WTC11 (cell line): ENCODE measurements at regions not wholly inside any gene's neighbourhood (a gene's known extent, or its start where the extent isn't known, plus 50 kb on each side); places are given as distances from the start of the nearest gene placed in this dataset.

Experiments used
- ATAC-seq: fragments of 200-7000 bp; cut with Tn5 transposase; 2 replicates; pipeline ENCODE4 v1.10.0; 2021; ENCODE audit warnings: mild to moderate bottlenecking, moderate library complexity
- CTCF ChIA-PET: fragments of 300-600 bp; sonication (Branson Sonifier 250); formaldehyde crosslinking; loops from one replicate; lab custom pipeline; 2021; ENCODE audit warnings: antibody characterized with exemption; lab: Charles Lee
- POLR2A ChIA-PET: fragments of 350-600 bp; sonication (Branson Sonifier 250); formaldehyde crosslinking; loops from one replicate; lab custom pipeline; 2021; ENCODE audit warnings: antibody characterized with exemption; lab: Charles Lee
- DNase-seq: peaks from one replicate; pipeline ENCODE4 v3.0.0; 2021; ENCODE audit warnings: low spot score
- H3K27ac Mint-ChIP-seq: 2 replicates; pipeline ENCODE4 v1.8.0; 2021; ENCODE audit warnings: mixed read lengths
- H3K27me3 Mint-ChIP-seq: 2 replicates; pipeline ENCODE4 v1.8.0; 2021; ENCODE audit warnings: low read depth, mild to moderate bottlenecking, moderate library complexity, mixed read lengths
- H3K36me3 Mint-ChIP-seq: 2 replicates; pipeline ENCODE4 v1.8.0; 2021; ENCODE audit warnings: mixed read lengths
- H3K4me1 Mint-ChIP-seq: 2 replicates; pipeline ENCODE4 v1.8.0; 2022; ENCODE audit warnings: mixed read lengths
- H3K4me3 Mint-ChIP-seq: 2 replicates; pipeline ENCODE4 v1.8.0; 2021; ENCODE audit warnings: mild to moderate bottlenecking, moderate library complexity, mixed read lengths
- H3K9me3 Mint-ChIP-seq: 2 replicates; pipeline ENCODE4 v1.8.0; 2021; ENCODE audit warnings: mixed read lengths
- CREB1 ChIP-seq: sonication (generic); formaldehyde crosslinking; IDR thresholded peaks from 2 replicates; pipeline ENCODE4 v1.8.0; 2023; ENCODE audit warnings: mild to moderate bottlenecking, missing genetic modification reagents
- ELF4 ChIP-seq: sonication (generic); formaldehyde crosslinking; IDR thresholded peaks from 2 replicates; pipeline ENCODE4 v1.8.1; 2022; ENCODE audit warnings: low read depth, mild to moderate bottlenecking, moderate library complexity, missing genetic modification reagents
- FOXK1 ChIP-seq: sonication (generic); formaldehyde crosslinking; IDR thresholded peaks from 2 replicates; pipeline ENCODE4 v1.8.0; 2022; ENCODE audit warnings: mild to moderate bottlenecking, moderate library complexity, missing genetic modification reagents
- GRHL2 ChIP-seq: fragments of 250-450 bp; sonication (Bioruptor Pico); IDR thresholded peaks from 2 replicates; pipeline ENCODE4 v1.8.0; 2022; ENCODE audit warnings: mild to moderate bottlenecking, moderate library complexity; ENCODE audit not compliant: insufficient replicate concordance, severe bottlenecking
- IRF2 ChIP-seq: sonication (generic); formaldehyde crosslinking; IDR thresholded peaks from 2 replicates; pipeline ENCODE4 v1.8.0; 2022; ENCODE audit warnings: low read depth, missing genetic modification reagents, borderline replicate concordance
- NFATC4 ChIP-seq: fragments of 250-450 bp; sonication (Bioruptor Pico); IDR thresholded peaks from 2 replicates; pipeline ENCODE4 v1.9.0; 2021; ENCODE audit warnings: mild to moderate bottlenecking
- SOX15 ChIP-seq: fragments of 250-450 bp; sonication (Bioruptor Pico); IDR thresholded peaks from 2 replicates; pipeline ENCODE4 v1.9.0; 2021; ENCODE audit warnings: mild to moderate bottlenecking
- TEAD1 ChIP-seq: sonication (generic); formaldehyde crosslinking; IDR thresholded peaks from 2 replicates; pipeline ENCODE4 v1.8.0; 2022; ENCODE audit warnings: mild to moderate bottlenecking, missing genetic modification reagents
- TEAD4 ChIP-seq: sonication (generic); formaldehyde crosslinking; IDR thresholded peaks from 2 replicates; pipeline ENCODE4 v1.8.0; 2022; ENCODE audit warnings: mild to moderate bottlenecking, missing genetic modification reagents
- ZBTB21 ChIP-seq: sonication (generic); formaldehyde crosslinking; IDR thresholded peaks from 2 replicates; pipeline ENCODE4 v1.8.1; 2023; ENCODE audit warnings: mild to moderate bottlenecking, missing genetic modification reagents, borderline replicate concordance
- ZNF416 ChIP-seq: fragments of 250-450 bp; sonication (Bioruptor Pico); IDR thresholded peaks from 2 replicates; pipeline ENCODE4 v1.9.0; 2021; ENCODE audit warnings: mild to moderate bottlenecking, inconsistent platforms
- TF ChIP-seq, protein P1 (sequence below): sonication (generic); formaldehyde crosslinking; conservative IDR thresholded peaks from 2 replicates; pipeline ENCODE4 v1.8.1; 2022; ENCODE audit warnings: mild to moderate bottlenecking, missing genetic modification reagents
- TF ChIP-seq, protein P2 (sequence below): sonication (generic); formaldehyde crosslinking; IDR thresholded peaks from 2 replicates; pipeline ENCODE4 v1.8.0; 2022; ENCODE audit warnings: mild to moderate bottlenecking, missing genetic modification reagents
- TF ChIP-seq, protein P3 (sequence below): sonication (generic); formaldehyde crosslinking; IDR thresholded peaks from 2 replicates; pipeline ENCODE4 v1.8.1; 2022; ENCODE audit warnings: mild to moderate bottlenecking, missing genetic modification reagents, moderate library complexity, borderline replicate concordance
- TF ChIP-seq, protein P4 (sequence below): fragments of 250-450 bp; sonication (Bioruptor Pico); IDR thresholded peaks from 2 replicates; pipeline ENCODE4 v1.9.0; 2021; ENCODE audit warnings: moderate library complexity, mild to moderate bottlenecking, inconsistent platforms, borderline replicate concordance
- TF ChIP-seq, protein P5 (sequence below): sonication (generic); formaldehyde crosslinking; IDR thresholded peaks from 2 replicates; pipeline ENCODE4 v1.8.1; 2023; ENCODE audit warnings: mild to moderate bottlenecking, moderate library complexity, missing genetic modification reagents
- TF ChIP-seq, protein P6 (sequence below): sonication (generic); formaldehyde crosslinking; IDR thresholded peaks from 2 replicates; pipeline ENCODE4 v1.8.0; 2022; ENCODE audit warnings: mild to moderate bottlenecking, missing genetic modification reagents
- TF ChIP-seq, protein P7 (sequence below): sonication (generic); formaldehyde crosslinking; IDR thresholded peaks from 2 replicates; pipeline ENCODE4 v1.8.1; 2023; ENCODE audit warnings: mild to moderate bottlenecking, missing genetic modification reagents
- TF ChIP-seq, protein P8 (sequence below): fragments of 200-600 bp; IDR thresholded peaks from 2 replicates; pipeline ENCODE4 v1.8.0; 2022; ENCODE audit warnings: antibody characterized with exemption
- TF ChIP-seq, protein P9 (sequence below): fragments of 250-450 bp; sonication (Bioruptor Pico); conservative IDR thresholded peaks from 2 replicates; pipeline ENCODE4 v1.9.0; 2021; ENCODE audit warnings: mild to moderate bottlenecking
- TF ChIP-seq, protein P10 (sequence below): sonication (generic); formaldehyde crosslinking; IDR thresholded peaks from 2 replicates; pipeline ENCODE4 v1.8.1; 2023; ENCODE audit warnings: mild to moderate bottlenecking, missing genetic modification reagents, borderline replicate concordance
- TF ChIP-seq, protein P11 (sequence below): fragments of 250-450 bp; sonication (Bioruptor Pico); IDR thresholded peaks from 2 replicates; pipeline ENCODE4 v1.9.0; 2021; ENCODE audit warnings: mild to moderate bottlenecking

DNA sequence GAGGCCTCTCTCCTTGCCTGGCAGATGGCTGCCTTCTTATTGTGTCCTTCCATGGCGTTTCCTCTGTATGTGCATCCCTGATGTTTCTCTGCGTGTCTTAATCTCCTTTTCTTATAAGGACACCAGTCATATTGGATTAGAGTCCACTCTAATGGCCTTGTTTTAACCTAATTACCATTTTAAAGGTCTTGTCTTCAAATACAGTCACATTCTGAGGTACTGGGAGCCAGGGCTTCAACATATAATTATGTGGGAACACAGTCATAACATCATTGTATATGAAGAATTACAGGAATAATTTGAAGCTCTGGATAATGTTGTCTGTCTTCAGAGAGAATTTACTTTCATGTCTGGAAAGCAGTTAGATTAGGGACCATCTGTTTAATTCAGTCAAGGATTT is 56.4 kb upstream of the PTGFR start (continued):
- TF ChIP-seq, protein P1, sequence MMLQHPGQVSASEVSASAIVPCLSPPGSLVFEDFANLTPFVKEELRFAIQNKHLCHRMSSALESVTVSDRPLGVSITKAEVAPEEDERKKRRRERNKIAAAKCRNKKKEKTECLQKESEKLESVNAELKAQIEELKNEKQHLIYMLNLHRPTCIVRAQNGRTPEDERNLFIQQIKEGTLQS (CRISPR knock-in tag) = no peak
- TF ChIP-seq, protein P2, sequence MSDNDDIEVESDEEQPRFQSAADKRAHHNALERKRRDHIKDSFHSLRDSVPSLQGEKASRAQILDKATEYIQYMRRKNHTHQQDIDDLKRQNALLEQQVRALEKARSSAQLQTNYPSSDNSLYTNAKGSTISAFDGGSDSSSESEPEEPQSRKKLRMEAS = no peak
- TF ChIP-seq, protein P3, sequence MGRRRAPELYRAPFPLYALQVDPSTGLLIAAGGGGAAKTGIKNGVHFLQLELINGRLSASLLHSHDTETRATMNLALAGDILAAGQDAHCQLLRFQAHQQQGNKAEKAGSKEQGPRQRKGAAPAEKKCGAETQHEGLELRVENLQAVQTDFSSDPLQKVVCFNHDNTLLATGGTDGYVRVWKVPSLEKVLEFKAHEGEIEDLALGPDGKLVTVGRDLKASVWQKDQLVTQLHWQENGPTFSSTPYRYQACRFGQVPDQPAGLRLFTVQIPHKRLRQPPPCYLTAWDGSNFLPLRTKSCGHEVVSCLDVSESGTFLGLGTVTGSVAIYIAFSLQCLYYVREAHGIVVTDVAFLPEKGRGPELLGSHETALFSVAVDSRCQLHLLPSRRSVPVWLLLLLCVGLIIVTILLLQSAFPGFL (CRISPR knock-in tag) = no peak
- TF ChIP-seq GRHL2 (CRISPR knock-in tag) = no peak
- no peak for TF ChIP-seq IRF2 (CRISPR knock-in tag)
- TF ChIP-seq FOXK1 (CRISPR knock-in tag) = no peak
- TF ChIP-seq, protein P4, sequence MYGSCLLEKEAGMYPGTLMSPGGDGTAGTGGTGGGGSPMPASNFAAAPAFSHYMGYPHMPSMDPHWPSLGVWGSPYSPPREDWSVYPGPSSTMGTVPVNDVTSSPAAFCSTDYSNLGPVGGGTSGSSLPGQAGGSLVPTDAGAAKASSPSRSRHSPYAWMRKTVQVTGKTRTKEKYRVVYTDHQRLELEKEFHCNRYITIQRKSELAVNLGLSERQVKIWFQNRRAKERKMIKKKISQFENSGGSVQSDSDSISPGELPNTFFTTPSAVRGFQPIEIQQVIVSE (CRISPR knock-in tag) = no peak
- TF ChIP-seq, protein P5, sequence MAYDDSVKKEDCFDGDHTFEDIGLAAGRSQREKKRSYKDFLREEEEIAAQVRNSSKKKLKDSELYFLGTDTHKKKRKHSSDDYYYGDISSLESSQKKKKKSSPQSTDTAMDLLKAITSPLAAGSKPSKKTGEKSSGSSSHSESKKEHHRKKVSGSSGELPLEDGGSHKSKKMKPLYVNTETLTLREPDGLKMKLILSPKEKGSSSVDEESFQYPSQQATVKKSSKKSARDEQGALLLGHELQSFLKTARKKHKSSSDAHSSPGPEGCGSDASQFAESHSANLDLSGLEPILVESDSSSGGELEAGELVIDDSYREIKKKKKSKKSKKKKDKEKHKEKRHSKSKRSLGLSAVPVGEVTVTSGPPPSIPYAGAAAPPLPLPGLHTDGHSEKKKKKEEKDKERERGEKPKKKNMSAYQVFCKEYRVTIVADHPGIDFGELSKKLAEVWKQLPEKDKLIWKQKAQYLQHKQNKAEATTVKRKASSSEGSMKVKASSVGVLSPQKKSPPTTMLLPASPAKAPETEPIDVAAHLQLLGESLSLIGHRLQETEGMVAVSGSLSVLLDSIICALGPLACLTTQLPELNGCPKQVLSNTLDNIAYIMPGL (CRISPR knock-in tag) = no peak
- TF ChIP-seq, protein P6, sequence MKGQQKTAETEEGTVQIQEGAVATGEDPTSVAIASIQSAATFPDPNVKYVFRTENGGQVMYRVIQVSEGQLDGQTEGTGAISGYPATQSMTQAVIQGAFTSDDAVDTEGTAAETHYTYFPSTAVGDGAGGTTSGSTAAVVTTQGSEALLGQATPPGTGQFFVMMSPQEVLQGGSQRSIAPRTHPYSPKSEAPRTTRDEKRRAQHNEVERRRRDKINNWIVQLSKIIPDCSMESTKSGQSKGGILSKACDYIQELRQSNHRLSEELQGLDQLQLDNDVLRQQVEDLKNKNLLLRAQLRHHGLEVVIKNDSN (CRISPR knock-in tag) = no peak
- TF ChIP-seq SOX15 (CRISPR knock-in tag) = no peak
- no peak for TF ChIP-seq ELF4 (CRISPR knock-in tag)
- TF ChIP-seq, protein P7, sequence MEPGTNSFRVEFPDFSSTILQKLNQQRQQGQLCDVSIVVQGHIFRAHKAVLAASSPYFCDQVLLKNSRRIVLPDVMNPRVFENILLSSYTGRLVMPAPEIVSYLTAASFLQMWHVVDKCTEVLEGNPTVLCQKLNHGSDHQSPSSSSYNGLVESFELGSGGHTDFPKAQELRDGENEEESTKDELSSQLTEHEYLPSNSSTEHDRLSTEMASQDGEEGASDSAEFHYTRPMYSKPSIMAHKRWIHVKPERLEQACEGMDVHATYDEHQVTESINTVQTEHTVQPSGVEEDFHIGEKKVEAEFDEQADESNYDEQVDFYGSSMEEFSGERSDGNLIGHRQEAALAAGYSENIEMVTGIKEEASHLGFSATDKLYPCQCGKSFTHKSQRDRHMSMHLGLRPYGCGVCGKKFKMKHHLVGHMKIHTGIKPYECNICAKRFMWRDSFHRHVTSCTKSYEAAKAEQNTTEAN = no peak
- TF ChIP-seq ZNF416 (CRISPR knock-in tag) = no peak

DNA sequence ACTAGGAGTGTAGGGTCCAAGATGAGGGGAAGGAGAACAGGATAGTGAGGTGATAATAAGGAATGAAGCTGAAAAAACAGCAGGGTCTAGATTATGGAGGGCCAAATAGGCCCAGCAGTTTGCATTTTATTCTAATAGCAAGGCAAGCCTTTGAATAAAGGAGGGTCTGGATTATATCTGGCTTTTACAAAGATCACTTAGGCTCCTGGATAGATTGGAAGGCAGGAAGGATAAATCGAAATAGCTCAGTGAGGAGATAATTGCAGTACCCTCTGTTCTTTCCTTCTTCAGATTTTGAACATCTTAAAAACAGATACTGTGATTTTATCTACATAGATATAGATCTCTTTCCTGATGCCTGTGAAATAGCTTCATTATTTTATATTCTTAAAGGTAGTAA is 53.8 kb upstream of the PTGFR start:
- H3K27ac Mint-ChIP-seq = no peak overlapping the region

More for the DNA sequence above, 53.8 kb upstream of the PTGFR start:
- no peaks in the 10 kb centered on the region for H3K27me3 Mint-ChIP-seq
- peaks cover 18% of the 10 kb centered on the region for H3K9me3 Mint-ChIP-seq
- H3K36me3 Mint-ChIP-seq = no peaks in the 10 kb centered on the region
- no peak overlapping the region for H3K4me3 Mint-ChIP-seq
- H3K4me1 Mint-ChIP-seq = peaks cover 10% of the 10 kb centered on the region
- ChIA-PET POLR2A (no interaction called here), CTCF (interaction anchor here (0.7 to 1.5 kb wide), 3 partner anchors 103 to 323 kb away, joined by 3 read pairs; no protein-coding TSS in a partner anchor)
- no peak for DNase-seq
- no peak for TF ChIP-seq NFATC4 (CRISPR knock-in tag)
- TF ChIP-seq CREB1 (CRISPR knock-in tag) = no peak
- TF ChIP-seq, protein P8, sequence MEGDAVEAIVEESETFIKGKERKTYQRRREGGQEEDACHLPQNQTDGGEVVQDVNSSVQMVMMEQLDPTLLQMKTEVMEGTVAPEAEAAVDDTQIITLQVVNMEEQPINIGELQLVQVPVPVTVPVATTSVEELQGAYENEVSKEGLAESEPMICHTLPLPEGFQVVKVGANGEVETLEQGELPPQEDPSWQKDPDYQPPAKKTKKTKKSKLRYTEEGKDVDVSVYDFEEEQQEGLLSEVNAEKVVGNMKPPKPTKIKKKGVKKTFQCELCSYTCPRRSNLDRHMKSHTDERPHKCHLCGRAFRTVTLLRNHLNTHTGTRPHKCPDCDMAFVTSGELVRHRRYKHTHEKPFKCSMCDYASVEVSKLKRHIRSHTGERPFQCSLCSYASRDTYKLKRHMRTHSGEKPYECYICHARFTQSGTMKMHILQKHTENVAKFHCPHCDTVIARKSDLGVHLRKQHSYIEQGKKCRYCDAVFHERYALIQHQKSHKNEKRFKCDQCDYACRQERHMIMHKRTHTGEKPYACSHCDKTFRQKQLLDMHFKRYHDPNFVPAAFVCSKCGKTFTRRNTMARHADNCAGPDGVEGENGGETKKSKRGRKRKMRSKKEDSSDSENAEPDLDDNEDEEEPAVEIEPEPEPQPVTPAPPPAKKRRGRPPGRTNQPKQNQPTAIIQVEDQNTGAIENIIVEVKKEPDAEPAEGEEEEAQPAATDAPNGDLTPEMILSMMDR = no peak
- TF ChIP-seq, protein P9, sequence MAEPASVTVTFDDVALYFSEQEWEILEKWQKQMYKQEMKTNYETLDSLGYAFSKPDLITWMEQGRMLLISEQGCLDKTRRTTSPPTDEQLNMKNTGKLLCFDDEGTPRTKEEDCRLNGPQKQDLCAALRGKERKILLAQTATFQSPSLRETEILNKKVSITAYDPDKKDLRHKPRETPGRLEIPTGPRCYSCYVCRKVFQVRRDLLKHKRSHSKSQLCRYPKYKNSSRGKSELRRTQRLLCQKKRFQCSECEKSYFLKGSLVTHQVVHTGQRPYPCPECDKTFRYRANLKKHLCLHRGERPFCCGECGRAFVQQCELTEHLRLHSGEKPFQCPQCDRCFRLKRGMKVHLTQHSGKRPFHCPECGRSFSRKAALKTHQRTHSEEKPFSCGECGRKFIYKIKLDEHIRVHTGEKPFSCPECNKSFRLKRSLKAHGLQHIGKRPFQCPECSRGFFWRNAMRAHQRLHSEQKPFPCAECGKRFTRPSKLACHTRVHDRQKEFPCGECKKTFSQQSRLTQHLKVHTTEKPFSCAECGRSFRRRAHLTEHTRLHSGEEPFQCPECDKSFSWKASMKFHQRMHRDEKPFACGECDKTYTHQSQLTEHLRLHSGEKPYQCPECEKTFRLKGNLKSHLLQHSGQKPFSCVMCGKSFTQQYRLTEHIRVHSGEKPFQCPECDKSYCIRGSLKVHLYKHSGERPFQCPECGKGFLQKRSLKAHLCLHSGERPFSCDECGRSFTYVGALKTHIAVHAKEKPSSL (CRISPR knock-in tag) = no peak
- no peak for TF ChIP-seq TEAD1 (CRISPR knock-in tag)
- TF ChIP-seq, protein P10, sequence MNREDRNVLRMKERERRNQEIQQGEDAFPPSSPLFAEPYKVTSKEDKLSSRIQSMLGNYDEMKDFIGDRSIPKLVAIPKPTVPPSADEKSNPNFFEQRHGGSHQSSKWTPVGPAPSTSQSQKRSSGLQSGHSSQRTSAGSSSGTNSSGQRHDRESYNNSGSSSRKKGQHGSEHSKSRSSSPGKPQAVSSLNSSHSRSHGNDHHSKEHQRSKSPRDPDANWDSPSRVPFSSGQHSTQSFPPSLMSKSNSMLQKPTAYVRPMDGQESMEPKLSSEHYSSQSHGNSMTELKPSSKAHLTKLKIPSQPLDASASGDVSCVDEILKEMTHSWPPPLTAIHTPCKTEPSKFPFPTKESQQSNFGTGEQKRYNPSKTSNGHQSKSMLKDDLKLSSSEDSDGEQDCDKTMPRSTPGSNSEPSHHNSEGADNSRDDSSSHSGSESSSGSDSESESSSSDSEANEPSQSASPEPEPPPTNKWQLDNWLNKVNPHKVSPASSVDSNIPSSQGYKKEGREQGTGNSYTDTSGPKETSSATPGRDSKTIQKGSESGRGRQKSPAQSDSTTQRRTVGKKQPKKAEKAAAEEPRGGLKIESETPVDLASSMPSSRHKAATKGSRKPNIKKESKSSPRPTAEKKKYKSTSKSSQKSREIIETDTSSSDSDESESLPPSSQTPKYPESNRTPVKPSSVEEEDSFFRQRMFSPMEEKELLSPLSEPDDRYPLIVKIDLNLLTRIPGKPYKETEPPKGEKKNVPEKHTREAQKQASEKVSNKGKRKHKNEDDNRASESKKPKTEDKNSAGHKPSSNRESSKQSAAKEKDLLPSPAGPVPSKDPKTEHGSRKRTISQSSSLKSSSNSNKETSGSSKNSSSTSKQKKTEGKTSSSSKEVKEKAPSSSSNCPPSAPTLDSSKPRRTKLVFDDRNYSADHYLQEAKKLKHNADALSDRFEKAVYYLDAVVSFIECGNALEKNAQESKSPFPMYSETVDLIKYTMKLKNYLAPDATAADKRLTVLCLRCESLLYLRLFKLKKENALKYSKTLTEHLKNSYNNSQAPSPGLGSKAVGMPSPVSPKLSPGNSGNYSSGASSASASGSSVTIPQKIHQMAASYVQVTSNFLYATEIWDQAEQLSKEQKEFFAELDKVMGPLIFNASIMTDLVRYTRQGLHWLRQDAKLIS (CRISPR knock-in tag) = no peak
- no peak for TF ChIP-seq TEAD4
- TF ChIP-seq ZBTB21 = no peak
- TF ChIP-seq, protein P11, sequence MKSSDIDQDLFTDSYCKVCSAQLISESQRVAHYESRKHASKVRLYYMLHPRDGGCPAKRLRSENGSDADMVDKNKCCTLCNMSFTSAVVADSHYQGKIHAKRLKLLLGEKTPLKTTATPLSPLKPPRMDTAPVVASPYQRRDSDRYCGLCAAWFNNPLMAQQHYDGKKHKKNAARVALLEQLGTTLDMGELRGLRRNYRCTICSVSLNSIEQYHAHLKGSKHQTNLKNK (CRISPR knock-in tag) = no peak
- no peak for TF ChIP-seq ELF4 (CRISPR knock-in tag)
- ATAC-seq = no peak
